AG04449 (cell line): ENCODE measurements at regions not wholly inside any gene's neighbourhood (a gene's known extent, or its start where the extent isn't known, plus 50 kb on each side); places are given as distances from the start of the nearest gene placed in this dataset.

Experiments used
- CTCF ChIA-PET: fragments of 350-600 bp; formaldehyde crosslinking; extraction: SDS; loops from one replicate; lab custom pipeline; 2021; ENCODE audit warnings: antibody characterized with exemption; lab: Yijun Ruan, JAX
- POLR2A ChIA-PET: fragments of 400-600, 350-600 bp; formaldehyde crosslinking; extraction: SDS; loops from one replicate; lab custom pipeline; 2020; ENCODE audit warnings: antibody characterized with exemption, inconsistent platforms; lab: Yijun Ruan, JAX
- DNase-seq: peaks from one replicate; pipeline ENCODE4 v3.0.0-alpha.2; 2010; ENCODE audit warnings: low read depth, low spot score
- H3K4me3 ChIP-seq: 2 replicates; pipeline ENCODE4 v1.5.1; 2011; ENCODE audit warnings: low read depth, mild to moderate bottlenecking, control low read depth, low read length
- CTCF ChIP-seq: IDR thresholded peaks from one replicate; pipeline ENCODE4 v1.5.1; 2011; ENCODE audit warnings: mild to moderate bottlenecking, moderate library complexity, low read length, control low read depth, inconsistent platforms; ENCODE audit not compliant: insufficient read depth; ENCODE audit errors: missing control alignments

GRCh38 chr10:75287697-75288096 lies 51.9 kb upstream of the COMTD1 start:
- no peak for TF ChIP-seq CTCF
- H3K4me3 ChIP-seq = no peak overlapping the region
- no peak for DNase-seq
- CTCF ChIA-PET = no interaction called here
- POLR2A ChIA-PET = no interaction called here

- CTCF ChIA-PET = interaction anchor here (0.9 to 1.3 kb wide), 2 partner anchors 9 to 11 kb away, joined by 3 to 4 read pairs; no protein-coding TSS in a partner anchor
- POLR2A ChIA-PET = no interaction called here
- TF ChIP-seq CTCF = no peak
- H3K4me3 ChIP-seq = no peak overlapping the region
- DNase-seq = no peak
Measured at GRCh38 chr10:75286901-75287300, 51.1 kb upstream of the COMTD1 start.
